ENCODE measurements at regions not wholly inside any gene's neighbourhood (a gene's known extent, or its start where the extent isn't known, plus 50 kb on each side); places are given as distances from the start of the nearest gene placed in this dataset.

- TF ChIP-seq JUND (IDR thresholded peaks at IDR 0.05; ENCODE audit: low read depth), result no peak
- no peak for DNase-seq (ENCODE audit: low read depth in 1 of 2, low spot score in 1 of 2)
- in situ Hi-C loops (cut with HindIII; ENCODE audit: low pct_unique_long_range_greater_than_20kb, low sequenced_read_pairs), result no loop called here
Measured at GRCh38 chr2:133817680-133818566, 249.7 kb upstream of the NCKAP5 start.

DNA sequence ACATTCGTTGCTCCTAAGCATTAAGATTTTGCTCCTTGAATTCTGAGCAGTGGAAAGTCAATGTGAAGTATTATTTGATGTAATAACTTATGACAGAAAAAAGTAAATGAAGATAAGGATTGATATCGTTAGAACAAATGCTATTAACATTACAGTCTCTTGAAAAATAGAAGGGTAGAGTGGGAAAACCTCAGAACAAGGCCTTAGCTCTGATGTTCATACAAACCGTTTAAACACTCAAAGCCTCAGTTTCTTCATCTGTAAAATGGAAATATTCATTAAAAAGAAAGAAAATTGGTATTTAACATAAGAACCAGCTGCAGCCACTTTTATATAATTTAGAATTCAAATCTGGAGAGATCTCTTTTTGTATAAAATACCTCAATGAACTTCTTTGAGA lies 250.4 kb upstream of the NCKAP5 start:
- DNase-seq (ENCODE audit: low read depth in 1 of 2, low spot score in 1 of 2), result no peak
- no peak for TF ChIP-seq JUND (IDR thresholded peaks at IDR 0.05; ENCODE audit: low read depth)
- in situ Hi-C loops (cut with HindIII; ENCODE audit: low pct_unique_long_range_greater_than_20kb, low sequenced_read_pairs), result no loop called here

GRCh38 chr2:133819906-133820305 lies 251.6 kb upstream of the NCKAP5 start:
- in situ Hi-C loops (cut with HindIII; ENCODE audit: low pct_unique_long_range_greater_than_20kb, low sequenced_read_pairs), result no loop called here
- no peak for TF ChIP-seq JUND (IDR thresholded peaks at IDR 0.05; ENCODE audit: low read depth)
- no peak for DNase-seq (ENCODE audit: low read depth in 1 of 2, low spot score in 1 of 2)

DNA sequence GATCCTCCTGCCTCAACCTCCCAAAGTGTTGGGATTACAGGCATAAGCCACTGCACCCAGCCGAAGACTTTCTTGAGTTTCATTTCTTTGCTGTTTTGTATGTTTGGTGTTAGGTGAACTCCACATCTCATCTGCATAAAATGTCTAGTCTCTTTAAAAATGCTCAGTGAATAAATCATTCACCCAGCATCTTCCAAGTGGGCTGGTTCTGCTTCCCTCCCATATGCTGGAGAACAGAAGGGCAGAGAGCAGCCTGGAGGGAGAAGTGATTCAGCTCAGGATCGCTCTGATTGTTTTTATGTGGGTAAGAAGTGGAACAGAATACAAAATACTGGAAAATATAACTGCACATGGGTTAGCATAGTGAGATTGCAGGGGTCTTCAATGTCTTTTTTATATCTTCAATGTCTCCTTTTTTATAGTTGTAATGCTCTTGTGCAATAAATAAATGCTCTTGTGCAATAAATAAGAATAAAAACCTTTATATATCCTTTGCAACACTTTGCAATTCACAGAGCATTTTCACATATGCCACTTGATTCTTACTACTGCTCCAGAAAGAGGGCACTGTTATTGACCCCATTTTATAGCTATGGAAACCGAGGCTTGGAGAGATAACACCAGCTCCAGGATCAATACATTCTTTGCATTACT lies 253.0 kb upstream of the NCKAP5 start:
- TF ChIP-seq JUND (IDR thresholded peaks at IDR 0.05; ENCODE audit: low read depth), result no peak
- in situ Hi-C loops (cut with HindIII; ENCODE audit: low pct_unique_long_range_greater_than_20kb, low sequenced_read_pairs), result no loop called here
- no peak for DNase-seq (ENCODE audit: low read depth in 1 of 2, low spot score in 1 of 2)

- DNase-seq (ENCODE audit: low read depth in 1 of 2, low spot score in 1 of 2), result no peak
- in situ Hi-C loops (cut with HindIII; ENCODE audit: low pct_unique_long_range_greater_than_20kb, low sequenced_read_pairs), result no loop called here
- TF ChIP-seq JUND (IDR thresholded peaks at IDR 0.05; ENCODE audit: low read depth), result no peak
Measured at GRCh38 chr2:133822517-133823225, 254.4 kb upstream of the NCKAP5 start.

GRCh38 chr2:133823226-133823550 lies 254.9 kb upstream of the NCKAP5 start:
- DNase-seq (ENCODE audit: low read depth in 1 of 2, low spot score in 1 of 2), result no peak
- in situ Hi-C loops (cut with HindIII; ENCODE audit: low pct_unique_long_range_greater_than_20kb, low sequenced_read_pairs), result no loop called here
- no peak for TF ChIP-seq JUND (IDR thresholded peaks at IDR 0.05; ENCODE audit: low read depth)

DNA sequence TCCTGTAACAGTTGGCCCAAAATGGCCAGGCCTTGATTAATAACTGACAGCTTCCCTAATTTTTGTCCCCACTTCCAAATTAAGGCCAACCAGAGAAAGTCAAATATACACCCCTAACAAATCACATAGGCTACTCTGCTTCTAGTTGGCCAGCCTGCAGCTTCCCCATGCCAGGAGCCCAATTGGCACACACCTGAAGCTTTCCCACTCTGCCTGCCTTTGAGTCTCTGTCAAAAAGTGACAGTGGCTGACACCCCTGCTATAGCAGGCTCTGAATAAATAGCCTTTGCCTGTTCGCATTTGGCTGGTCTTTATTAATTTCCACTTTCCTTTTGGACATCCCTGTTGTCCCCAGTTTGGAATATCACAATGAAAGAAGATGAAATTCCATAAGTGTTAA lies 256.6 kb upstream of the NCKAP5 start:
- DNase-seq (ENCODE audit: low read depth in 1 of 2, low spot score in 1 of 2), result no peak
- in situ Hi-C loops (cut with HindIII; ENCODE audit: low pct_unique_long_range_greater_than_20kb, low sequenced_read_pairs), result no loop called here
- TF ChIP-seq JUND (IDR thresholded peaks at IDR 0.05; ENCODE audit: low read depth), result no peak

- TF ChIP-seq JUND (IDR thresholded peaks at IDR 0.05; ENCODE audit: low read depth), result no peak
Measured at GRCh38 chr2:133825778-133826177, 257.5 kb upstream of the NCKAP5 start.

DNA sequence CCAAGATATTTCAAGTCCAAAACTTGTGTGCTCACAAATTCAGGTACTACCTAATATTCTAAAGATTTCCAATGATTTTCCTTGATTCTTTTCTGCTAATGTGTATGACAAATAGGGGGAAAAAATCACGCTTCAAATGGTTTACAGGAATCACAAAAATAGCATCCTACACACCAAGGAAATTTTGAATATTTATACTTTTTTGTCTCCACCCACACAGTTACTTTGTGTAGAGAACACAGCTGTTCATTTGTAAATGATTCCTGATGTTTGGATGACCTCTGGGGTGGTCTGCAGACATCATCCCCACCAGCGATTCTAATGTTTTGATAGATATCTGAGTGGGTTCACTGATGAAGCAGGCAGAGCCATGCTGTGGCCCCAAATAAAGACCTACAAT lies 260.6 kb upstream of the NCKAP5 start:
- TF ChIP-seq JUND (IDR thresholded peaks at IDR 0.05; ENCODE audit: low read depth), result no peak
- in situ Hi-C loops (cut with HindIII; ENCODE audit: low pct_unique_long_range_greater_than_20kb, low sequenced_read_pairs), result no loop called here
- no peak for DNase-seq (ENCODE audit: low read depth in 1 of 2, low spot score in 1 of 2)

More at GRCh38 chr2:133825778-133826177, 257.5 kb upstream of the NCKAP5 start:
- in situ Hi-C loops (cut with HindIII; ENCODE audit: low pct_unique_long_range_greater_than_20kb, low sequenced_read_pairs), result no loop called here
- no peak for DNase-seq (ENCODE audit: low read depth in 1 of 2, low spot score in 1 of 2)

DNA sequence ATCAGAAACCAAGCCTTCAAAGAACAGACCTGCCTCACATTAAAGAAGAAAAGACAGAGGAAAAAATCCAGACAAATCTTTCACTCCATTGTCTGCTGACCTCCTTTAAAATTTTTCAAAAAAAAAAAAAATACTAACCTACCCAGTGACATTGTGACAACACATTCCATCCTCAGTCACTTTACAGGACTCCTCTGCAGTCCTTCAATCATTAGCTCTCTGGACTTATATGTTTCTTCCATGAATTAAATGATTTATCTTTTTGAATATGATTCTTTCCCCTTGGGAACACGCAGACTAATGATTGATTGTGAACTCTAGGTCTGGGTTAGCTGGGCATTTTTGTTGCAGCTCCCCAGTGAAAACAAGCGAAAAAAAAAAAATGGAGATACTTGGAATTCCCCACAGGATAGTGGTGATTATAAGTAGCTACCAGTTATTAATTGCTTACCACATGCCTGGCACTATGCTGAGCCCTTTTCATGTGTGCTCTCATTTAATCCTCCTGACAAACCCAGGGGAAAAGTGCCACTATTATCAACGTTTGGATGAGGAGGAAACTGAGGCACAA lies 261.3 kb upstream of the NCKAP5 start:
- TF ChIP-seq JUND (IDR thresholded peaks at IDR 0.05; ENCODE audit: low read depth), result no peak
- in situ Hi-C loops (cut with HindIII; ENCODE audit: low pct_unique_long_range_greater_than_20kb, low sequenced_read_pairs), result no loop called here
- DNase-seq (ENCODE audit: low read depth in 1 of 2, low spot score in 1 of 2), result no peak

DNA sequence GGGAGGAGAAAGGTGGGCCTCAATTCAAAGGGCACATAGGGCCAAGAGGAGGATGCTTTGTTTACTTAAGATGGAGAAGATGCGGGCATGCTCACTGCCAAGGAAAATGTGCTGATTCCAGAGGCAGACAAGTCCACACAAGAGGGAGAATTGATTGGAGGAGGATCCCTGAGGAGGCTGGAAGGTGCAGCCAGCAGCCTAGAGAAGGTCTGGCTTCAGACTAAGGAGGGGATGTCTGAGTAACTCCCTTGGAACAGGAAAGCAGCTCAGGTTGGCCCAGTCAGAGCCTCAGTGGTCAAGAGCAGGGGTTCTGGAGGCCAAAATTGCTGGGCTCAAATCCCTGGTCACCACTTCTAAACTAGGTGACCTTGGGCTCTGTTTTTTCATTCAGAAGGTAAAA lies 265.5 kb upstream of the NCKAP5 start:
- in situ Hi-C loops (cut with HindIII; ENCODE audit: low pct_unique_long_range_greater_than_20kb, low sequenced_read_pairs), result no loop called here
- no peak for DNase-seq (ENCODE audit: low read depth in 1 of 2, low spot score in 1 of 2)
- TF ChIP-seq JUND (IDR thresholded peaks at IDR 0.05; ENCODE audit: low read depth), result no peak

DNA sequence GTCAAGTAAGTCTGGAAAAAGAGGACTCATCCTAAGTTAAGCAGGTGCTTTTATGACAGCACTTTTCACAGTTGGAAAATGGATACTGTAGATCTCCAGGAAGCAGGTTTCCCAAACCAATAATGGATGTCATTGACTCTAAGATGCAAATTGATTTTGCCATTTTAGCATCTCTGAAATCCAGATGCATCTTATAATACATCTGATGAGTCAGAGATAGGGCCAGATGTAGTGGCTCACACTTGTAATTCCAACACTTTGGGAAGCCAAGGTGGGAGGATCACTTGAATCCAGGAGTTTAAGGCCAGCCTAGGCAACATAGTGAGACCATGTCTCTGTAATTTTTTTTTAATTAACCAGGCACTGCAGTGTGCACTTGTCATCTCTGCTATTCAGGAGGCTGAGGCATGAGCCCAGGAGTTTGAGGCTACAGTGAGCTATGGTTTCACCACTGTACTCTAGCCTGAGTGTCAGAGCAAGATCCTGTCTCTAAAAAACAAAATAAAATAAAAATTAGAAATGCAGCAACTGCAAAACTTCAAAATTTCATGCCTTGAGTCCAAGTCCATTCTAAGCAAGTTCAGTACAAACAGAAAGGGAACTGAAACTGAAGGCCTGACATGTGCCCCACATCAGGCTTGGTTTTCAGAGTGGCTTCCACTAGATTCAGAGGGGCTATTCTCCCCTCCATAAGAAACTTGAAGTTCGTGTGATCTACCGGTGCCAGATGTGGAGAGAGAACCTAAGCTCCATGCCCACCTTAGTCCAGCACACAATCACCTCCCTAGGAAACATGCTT lies 267.8 kb upstream of the NCKAP5 start:
- no peak for TF ChIP-seq JUND (IDR thresholded peaks at IDR 0.05; ENCODE audit: low read depth)
- in situ Hi-C loops (cut with HindIII; ENCODE audit: low pct_unique_long_range_greater_than_20kb, low sequenced_read_pairs), result no loop called here
- DNase-seq (ENCODE audit: low read depth in 1 of 2, low spot score in 1 of 2), result no peak

Measured in T47D (cell line).